Loucy (cell line): ENCODE measurements at regions not wholly inside any gene's neighbourhood (a gene's known extent, or its start where the extent isn't known, plus 50 kb on each side); places are given as distances from the start of the nearest gene placed in this dataset.

ENCODE experiments used
- CTCF ChIP-seq: fragments of 200-600 bp; sonication (generic); conservative IDR thresholded peaks from 2 replicates; pipeline ENCODE4 v1.5.1; 2014; ENCODE audit warnings: mild to moderate bottlenecking, antibody characterized with exemption, low read length
- EZH2phosphoT487 ChIP-seq: fragments of 200-600 bp; IDR thresholded peaks from 2 replicates; pipeline ENCODE4 v1.6.1; 2018; ENCODE audit warnings: antibody characterized with exemption, mild to moderate bottlenecking, moderate library complexity, borderline replicate concordance

GRCh38 chr3:64859625-64860535 is 172.1 kb upstream of the ADAMTS9 start:
- TF ChIP-seq CTCF, result no peak
- no peak for TF ChIP-seq EZH2phosphoT487
